HK-2 (cell line): ENCODE measurements at regions not wholly inside any gene's neighbourhood (a gene's known extent, or its start where the extent isn't known, plus 50 kb on each side); places are given as distances from the start of the nearest gene placed in this dataset.
A peak's percentile ranks its signal among the peaks of the same experiment; 100 is the strongest.

Source experiments
- DNase-seq: peaks from one replicate; pipeline ENCODE4 v3.0.0-alpha.2; 2018; ENCODE audit not compliant: unreplicated experiment

DNA sequence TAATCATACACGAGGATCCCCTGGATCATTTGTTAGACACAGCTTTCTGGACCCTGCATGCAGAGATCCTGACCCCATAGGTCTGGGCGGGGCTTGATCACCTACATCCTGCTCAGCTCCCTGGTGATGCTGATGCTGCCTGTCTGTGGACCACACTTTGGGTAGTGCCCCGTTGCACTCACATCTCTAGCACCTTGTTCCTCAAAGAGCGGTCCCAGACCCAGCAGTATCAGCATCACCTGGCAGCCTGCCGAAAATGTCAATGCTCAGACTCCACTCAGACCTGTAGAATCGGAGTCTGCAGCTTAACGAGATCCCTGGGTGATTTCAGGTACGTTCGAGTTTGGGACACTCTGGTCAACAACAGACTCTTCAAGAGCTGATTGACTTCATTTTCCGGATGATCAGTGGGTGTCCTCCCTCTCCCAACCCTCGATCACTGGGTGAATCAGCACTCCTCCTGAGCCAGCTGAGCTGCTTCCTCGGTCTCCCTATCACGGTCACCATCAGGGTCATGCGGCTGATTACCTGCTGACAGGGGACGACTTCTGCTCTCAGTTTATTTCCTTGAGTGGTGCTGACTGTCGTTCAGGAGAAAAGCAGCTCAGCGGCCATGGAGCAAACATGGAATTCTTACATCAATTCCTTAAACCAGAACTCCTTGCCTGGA is 150.6 kb upstream of the RAB12 start:
- no peak for DNase-seq

DNA sequence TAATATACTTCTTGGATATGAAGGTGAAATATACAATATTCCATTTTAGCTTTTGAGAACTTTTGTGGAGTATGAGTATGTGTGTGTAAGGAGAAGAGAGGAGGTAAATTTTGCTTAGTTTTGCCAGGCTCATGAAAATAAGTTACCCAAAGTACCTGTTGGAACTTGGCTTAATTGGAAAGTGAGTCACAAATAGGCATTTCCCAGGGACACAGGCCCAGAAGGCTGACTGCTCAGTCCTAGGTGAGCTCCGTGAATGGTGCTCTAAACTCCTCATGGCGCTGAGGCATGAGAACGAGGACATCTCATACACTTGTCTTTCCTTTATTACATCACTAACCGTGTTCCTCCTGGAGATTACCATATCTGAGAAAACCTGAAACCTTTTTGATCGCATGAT is 148.5 kb upstream of the RAB12 start:
- DNase-seq = no peak

DNA sequence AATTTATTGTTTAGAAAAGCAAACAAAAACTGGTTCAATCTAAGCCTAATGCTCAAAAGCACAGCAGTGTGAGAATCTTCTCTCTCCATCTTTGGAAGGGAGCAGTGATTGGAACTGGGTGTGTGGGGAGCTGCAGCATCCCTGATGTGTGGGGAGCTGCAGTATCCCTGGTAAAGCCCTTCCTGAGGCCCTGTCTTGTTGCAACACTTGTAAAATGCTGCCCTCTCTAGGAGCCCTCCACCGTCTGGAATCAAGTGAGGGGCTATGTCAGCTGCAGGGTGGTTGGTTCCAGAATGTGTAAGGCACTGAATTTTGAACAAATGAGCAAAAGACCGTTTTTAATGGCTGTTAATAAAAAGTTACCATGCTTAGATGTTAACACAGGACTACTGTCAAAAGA is 147.7 kb upstream of the RAB12 start:
- no peak for DNase-seq

DNA sequence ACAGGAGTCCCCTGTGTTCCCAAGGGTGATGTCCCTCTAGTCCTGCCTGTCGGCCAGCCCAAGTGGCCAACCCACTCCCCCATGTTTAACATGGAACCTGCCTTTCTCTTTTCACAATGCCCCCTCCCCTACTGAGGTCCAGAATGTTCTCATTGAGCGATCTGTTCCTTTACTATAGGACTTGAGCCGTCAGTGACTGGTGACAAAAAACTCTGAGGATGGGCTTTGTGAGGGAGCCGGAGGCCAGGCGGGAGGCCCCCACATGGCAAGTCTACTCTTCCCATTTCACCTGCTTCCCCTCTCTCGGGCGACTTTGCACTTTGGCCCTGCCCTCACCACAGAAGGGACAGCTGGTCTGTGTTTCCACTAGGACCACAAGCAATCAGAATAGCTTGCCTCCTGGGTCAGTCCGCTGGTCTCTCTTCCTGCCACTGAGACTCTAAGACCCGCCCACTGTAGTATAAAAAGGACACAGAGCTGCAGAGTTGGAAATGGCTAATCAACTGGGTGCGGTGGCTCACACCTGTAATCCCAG is 146.5 kb upstream of the RAB12 start:
- no peak for DNase-seq

DNA sequence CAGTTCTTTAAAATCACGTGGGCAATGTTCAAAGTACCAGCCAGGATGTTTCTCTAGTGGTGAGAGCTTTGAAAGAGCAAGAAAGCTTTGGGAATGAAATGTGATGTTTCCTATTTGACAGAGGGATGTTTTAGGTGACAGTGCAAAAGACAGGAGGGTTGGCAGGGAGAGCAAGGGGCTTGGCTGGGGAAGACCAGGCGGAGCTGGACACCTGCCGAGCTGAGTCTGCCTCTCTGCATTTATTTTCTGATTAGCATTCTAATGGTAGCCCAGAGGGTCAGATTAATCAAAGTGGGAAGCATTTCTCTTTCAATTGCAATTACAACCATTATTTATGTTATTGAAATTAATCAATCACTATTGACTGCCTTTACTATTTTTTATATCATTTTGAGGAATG is 145.4 kb upstream of the RAB12 start:
- DNase-seq = no peak

DNA sequence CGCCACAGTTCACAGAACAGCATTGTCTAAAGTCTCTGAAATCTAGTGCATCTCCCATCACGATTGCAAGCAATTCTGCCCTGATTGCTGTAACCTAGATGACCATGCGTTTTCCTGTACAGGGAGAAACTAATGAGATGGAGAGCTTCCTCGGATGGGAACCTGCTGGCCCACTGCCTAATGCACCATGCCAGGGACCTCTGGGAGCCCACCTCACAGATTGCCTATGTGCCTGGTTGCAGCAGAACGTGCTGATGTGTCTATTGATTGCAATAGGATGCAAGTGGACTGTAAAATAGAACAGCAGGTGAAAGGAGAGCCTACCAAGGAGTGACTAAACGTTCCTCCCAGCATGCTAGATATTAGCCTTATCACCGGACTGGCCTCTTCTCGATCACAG is 141.0 kb upstream of the RAB12 start:
- DNase-seq = no peak

DNA sequence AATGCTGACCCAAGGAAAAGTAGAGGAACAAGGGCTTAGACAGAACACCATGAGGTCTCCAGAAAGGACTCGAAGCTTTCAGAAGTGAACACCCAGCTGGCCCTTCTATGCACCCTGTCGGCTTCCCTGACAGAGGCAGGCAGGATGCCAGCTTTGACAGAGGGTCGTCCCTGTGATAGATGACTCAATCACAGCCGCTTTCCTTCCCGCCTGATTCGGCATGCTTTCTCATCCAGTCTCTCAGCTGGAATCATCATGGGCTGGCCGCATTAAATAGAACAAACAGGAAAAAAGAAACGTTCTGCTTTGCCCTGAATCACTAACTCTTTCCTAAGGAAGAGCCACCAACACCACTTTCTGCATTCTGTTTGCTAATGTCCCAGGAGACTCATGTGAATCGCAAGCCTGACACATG is 140.3 kb upstream of the RAB12 start:
- DNase-seq = no peak

DNA sequence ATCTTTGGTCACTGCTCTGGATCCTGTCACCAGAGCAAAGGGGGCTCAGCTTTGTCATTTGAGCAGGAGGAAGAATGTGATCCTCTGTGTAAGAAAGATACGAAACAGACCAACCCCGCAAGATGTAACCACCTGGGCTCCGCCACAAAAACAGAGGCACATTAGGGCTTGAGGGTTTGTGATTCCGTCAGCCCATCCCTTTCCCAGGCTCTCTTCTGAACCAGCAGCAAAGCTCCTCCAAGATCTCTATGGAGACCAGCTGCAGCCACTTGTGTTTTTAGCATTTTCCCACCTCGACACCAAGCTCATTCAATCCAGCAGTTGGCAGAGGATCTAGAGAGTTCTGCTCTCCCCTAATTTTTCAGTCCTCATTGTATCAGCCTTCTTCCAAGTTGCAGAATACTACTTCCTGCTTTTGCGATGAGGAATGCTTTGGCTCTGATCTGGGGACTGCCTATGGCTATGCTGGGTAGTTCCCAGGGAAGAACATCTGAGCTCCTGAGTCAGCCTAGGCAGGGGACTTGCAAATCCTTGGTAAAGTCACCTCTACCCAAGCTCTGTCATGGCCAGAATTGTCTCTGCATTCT is 139.6 kb upstream of the RAB12 start:
- DNase-seq = no peak

DNA sequence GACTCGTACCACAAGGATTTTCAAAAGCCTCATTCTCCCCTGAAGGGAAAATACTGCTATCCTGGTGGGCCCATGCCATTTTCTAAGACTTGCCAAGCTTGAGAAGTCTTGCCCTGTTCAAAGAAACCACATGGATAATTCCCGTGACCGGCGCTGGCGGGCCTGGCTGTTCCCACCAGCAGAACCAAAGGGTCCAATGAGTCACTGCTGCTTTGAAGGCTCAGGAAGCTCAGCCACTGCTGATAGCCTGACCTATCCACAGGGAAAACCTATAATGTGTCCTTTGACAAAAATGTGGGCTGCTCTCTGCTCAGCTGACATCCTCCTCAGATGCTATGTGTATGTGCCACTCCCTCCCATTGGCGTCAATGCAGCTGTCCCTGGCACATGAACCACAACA is 137.9 kb upstream of the RAB12 start:
- DNase-seq = no peak

DNA sequence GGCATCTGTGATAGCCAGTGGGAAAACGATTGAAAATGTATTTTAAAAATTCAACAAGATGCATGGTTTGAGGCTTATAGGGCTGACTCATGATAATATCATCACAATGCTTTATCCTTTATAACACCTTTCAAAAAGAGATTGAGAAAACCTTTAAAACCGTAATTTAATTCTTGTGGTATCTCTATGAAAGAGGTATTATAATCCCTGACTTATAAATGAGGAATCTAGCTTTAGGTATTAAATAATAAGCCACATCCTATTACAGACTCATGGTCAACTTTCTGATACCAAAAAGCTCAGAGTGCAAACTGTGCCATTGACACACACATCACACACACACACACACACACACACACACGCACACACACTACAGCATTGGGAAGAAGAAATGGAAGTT is 134.6 kb upstream of the RAB12 start:
- no peak for DNase-seq

DNA sequence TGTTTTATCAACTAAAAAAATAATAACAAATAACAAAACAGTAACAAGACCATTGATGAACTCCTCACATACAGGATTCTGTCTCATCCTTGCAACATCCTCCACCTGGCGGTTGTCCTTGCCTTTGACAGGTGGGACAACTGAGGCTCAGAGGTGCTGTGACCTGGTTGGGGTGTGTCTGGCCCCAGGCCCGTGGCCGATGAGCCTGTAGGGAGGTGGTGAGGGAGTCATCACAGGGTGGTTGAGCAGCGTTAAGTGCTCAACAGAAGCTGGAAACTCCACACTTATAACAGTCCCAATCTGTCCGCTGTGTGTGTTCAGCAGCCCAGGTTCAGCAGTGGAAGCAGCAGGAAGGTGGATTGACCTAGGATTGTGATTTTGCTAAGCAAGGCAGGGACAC is 131.6 kb upstream of the RAB12 start:
- DNase-seq = no peak

DNA sequence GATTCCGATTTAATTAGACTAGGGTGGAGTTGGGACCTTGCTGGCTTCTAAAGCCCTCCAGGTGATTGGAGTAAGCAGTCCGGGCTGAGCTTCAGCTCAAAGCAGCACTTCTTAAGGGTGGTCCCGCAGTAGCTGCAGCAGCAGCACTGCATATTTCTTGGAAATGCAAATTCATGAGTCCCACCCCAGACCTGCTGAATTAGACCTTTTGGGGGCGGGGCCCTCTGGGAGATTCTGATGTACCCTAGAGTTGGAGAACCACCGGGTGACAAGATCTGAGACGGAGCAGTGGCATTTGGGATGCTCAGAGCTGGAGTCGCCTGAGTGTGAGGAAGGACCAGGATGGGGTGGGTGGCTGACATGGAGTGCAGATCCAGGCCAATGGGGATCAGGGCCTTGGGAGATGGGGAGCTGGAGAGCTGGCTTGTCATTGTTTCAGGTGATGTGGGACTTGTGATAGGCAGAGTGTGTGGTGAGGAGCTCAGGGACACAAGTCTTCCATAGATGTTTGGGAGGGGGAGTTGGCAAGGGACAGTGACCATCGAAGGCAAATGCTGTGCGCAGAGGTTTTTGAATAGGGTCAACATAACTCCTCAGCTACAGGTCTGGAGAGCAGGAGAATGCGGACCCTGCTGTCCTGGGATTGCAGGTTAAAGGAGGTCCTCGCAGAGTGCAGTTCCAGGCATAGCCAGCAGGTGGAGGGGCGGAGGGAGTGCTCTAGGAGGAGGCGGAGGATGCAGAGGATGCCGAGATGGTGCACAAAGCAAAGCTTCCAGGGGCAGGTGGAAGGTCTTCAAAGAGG is 130.9 kb upstream of the RAB12 start:
- DNase-seq = peak; percentile 60

DNA sequence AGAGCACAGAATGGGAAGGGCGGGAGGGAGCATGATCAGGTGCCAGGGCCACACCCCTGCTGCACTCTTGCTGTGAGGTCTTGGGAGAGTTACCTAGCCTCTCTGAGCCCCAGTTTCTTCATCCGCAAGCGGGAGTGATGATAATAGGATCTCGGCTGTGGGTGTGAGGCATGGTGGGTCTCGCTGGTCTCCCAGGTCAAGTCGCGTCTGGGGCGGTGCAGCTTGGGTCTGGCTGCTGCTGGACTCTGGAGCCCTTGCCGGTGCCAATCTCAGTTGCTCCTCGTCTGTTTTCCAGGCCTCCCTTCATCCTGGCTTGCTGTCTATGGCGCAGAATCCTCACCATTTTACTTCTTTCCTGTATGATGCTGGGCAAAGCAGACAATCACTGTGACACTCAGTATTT is 130.3 kb upstream of the RAB12 start:
- no peak for DNase-seq

DNA sequence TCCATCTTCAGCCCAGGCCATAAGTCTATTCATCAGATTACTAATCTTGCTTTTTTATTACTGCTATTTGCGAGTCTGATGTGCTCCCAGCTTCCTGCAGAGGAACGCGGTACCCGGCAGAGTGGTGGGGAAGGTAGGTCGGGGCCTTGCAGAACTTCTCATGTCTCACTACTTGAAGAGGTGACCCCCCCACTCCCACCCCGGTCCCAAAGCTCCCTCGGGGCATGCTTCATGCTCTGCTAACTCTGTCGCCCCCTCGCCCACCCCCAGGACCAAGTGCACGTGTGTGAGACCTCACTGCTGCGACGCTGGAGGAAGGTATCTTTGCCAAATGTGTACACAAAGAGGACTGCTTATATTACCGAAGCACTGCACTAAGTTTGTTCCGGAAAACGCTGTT is 129.4 kb upstream of the RAB12 start:
- no peak for DNase-seq

DNA sequence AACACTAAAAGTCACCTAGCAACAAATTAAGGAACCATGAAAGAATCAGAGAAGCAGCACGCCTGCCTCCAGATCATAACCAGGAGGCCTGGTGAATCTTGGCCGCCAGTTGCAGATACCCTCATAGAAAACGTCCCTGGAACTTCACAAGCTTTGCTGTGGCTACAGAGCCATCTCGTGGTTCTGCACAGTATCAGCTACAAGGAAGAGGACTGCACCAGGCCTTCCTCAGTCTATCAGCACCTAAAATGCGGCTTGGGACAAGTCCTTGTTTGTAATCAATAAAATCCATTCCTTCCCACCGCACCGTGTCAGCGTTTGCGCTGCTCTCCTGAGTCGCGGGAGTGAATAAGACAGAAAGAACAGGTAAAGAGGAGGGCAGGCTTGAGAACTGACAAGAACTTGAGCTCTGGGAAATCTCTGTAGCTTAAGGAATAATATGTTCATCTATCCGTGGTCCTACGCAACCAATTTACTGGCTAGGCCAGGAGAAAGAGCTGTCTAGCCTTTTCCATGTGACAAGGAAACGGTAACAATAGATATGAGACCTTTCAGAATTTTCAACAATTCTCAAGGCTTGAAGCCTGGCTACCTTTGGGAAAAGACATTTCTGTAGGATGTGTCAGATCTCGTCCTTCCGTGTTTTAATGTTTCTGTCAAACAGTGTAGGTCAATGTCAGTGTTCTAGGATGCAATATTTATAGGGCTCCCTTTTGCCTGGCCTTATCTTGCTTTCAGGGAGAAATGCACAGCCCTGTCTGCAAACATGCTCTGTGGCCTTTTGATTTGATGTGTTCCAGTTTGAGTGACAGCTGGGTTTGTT is 128.5 kb upstream of the RAB12 start:
- DNase-seq = peak; percentile 28

DNA sequence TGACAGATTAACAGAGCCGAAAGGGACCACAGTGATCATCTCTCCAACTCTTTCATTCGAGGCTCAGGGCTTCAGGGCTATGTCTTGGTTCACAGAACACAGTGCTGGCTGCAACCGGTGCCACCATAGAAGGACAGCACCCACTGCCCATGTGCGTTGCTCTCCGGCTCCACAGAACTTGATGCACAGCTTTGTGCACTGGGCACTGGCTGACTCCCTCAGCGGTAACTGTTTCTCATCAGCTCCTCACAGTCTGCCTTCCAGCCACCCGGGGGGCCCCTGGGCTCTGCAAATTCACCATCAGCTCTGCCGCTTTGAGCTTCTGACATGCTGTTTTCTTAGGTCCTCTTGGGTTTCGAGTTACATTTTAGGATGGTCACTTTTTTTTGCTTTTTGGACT is 124.3 kb upstream of the RAB12 start:
- no peak for DNase-seq

DNA sequence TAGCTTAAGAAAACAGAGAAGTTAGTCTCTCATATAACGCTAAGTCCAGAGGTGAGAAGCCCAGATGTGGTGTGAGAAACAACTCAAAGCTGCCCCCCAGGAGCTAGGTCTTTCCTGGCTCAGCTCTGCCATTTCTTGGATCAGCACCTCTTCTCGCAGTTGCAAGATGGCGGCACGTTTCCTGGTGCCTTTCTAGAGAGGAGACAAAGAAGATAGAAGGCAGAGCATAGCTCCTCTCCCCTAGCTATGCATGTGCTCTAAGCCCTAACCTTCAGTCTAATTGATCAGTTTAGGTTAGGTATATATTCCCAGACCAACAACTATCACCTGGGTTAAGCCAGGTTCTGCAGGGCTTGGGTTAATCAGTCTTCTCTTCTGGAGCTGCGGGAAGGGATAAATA is 119.5 kb upstream of the RAB12 start:
- DNase-seq = no peak

DNA sequence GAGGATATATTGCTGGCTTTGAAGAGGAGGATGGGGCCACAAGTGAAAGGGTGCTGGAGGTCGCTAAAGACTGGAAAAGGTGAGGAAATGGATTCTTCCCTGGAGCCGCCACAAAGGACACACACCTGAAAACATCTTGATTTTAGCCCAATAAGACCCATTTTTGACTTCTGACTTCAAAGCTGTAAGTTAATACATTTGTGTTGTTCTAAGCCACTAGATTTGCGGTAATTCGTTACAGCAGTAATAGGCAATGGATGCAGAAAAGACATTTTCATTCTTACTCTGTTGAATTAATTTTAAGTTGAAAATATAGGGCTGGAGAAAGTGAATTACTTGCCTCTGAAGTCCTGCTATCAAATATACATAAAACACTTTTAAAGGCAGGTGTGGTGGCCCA is 117.7 kb upstream of the RAB12 start:
- no peak for DNase-seq

DNA sequence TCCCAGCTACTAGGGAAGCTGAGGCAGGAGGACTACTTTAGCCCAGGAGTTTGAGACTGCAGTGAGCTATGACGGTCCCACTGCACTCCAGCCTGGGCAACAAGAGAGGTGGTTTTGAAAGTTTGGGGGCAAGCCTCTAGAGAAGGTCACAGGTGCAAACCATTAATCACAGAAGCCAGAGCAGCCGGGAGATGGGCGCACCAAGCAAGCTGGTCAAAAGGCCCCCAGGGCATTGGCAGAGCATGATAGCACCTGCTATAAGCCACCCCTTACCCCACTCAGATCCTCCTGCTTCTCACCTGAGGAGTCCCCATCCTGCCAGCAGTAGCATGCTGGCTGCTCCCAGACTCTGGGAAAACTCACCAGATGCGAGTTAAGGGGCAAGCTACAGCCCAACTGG is 116.1 kb upstream of the RAB12 start:
- no peak for DNase-seq

DNA sequence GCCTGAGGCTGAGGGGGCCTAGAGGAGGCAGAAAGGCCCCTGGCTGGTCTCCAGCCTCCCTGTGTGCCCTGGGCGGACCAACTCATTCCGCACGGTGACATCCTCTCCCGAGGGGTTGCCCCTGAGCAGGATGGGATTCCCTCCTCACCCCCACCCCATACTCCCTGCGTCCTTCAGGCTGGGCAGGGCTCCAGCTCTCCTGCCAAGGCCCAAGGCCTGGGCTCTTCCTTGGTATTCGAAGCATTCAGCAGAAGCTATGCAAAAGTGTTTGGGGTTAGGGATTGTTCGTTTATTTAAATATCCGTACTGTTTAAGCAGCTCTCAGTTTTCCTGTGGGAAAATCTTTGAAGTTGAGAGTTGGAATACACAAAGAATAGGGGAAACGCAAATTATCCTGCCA is 113.1 kb upstream of the RAB12 start:
- DNase-seq = no peak

DNA sequence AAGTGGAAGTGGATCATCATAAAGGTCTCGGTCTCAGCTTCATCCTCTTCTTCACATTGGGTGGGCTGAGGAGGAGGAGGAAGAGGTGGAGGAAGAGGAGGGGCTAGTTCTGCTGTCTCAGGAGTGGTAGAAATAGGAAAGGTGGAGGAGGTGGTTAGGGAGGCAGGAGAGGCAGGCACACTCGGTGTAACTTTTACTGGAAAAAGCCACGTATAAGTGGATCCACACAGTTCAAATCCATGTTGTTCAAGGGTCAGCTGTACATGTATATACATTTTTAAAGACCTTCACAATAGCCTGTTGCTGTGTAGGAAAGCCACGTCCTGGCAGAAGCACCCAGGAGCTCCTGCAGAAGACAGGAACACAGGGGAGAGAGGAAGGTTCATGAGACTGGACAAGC is 110.3 kb upstream of the RAB12 start:
- no peak for DNase-seq
